Testis (tissue), 2 donors: ENCODE measurements at regions not wholly inside any gene's neighbourhood (a gene's known extent, or its start where the extent isn't known, plus 50 kb on each side); places are given as distances from the start of the nearest gene placed in this dataset.
"Not testable (repeated sequence)": the region's sequence is repeated elsewhere in the genome, so short reads cannot be mapped to it uniquely, and the experiment has no call there.

Experiments
- DNase-seq: peaks from one replicate; pipeline ENCODE4 v3.0.0-alpha.2; 2019
- H3K27ac ChIP-seq, 2 donors: fragments of 200-600 bp; sonication (generic); one replicate each; pipeline ENCODE4 v1.5.1; 2019
- H3K27me3 ChIP-seq: fragments of 200-600 bp; sonication (generic); one replicate; pipeline ENCODE4 v1.5.1; 2019
- H3K36me3 ChIP-seq: fragments of 200-600 bp; sonication (generic); one replicate; pipeline ENCODE4 v1.5.1; 2017; ENCODE audit warnings: low read depth; ENCODE audit errors: missing control alignments
- H3K4me1 ChIP-seq: fragments of 200-600 bp; sonication (generic); one replicate; pipeline ENCODE4 v1.5.1; 2019
- H3K4me3 ChIP-seq, 2 donors: fragments of 200-600 bp; sonication (generic); one replicate each; pipeline ENCODE4 v1.5.1; 2017 to 2019
- H3K9me3 ChIP-seq: fragments of 200-600 bp; sonication (generic); one replicate; pipeline ENCODE4 v1.5.1; 2017
- POLR2A ChIP-seq: fragments of 450-650 bp; IDR thresholded peaks from one replicate; pipeline ENCODE4 v1.6.1; 2017; ENCODE audit warnings: antibody characterized with exemption, mild to moderate bottlenecking, moderate library complexity
- WGBS, 2 donors: methylation state at CpG; one replicate each; pipeline ENCODE4 v1.1.5; 2018; 5-methylcytosine and 5-hydroxymethylcytosine counted together
- intact Hi-C: fragments of 100-400 bp; cut with DNase I; formaldehyde crosslinking; loops from one replicate; pipeline ENCODE4 v1.15.1; 2023; ENCODE audit warnings: low total_unique reads
- TF ChIP-seq, protein P1 (sequence below), 3 experiments: fragments of 450-650 bp in 2 of 3; fragments of 200-600 bp in 1 of 3; sonication (generic) in 1 of 3; IDR thresholded peaks; one replicate each; pipeline ENCODE4 v1.5.1; 2016 to 2019; ENCODE audit warnings: antibody characterized with exemption in 3 of 3, mild to moderate bottlenecking in 2 of 3, moderate library complexity in 1 of 3

GRCh38 chr3:90182291-90182976 lies 1075.0 kb downstream of the EPHA3 start:
- H3K4me1 ChIP-seq, H3K4me3 ChIP-seq, H3K27ac ChIP-seq, intact Hi-C loops, H3K9me3 ChIP-seq, H3K36me3 ChIP-seq, H3K27me3 ChIP-seq: not testable (repeated sequence)
- TF ChIP-seq, protein P1, sequence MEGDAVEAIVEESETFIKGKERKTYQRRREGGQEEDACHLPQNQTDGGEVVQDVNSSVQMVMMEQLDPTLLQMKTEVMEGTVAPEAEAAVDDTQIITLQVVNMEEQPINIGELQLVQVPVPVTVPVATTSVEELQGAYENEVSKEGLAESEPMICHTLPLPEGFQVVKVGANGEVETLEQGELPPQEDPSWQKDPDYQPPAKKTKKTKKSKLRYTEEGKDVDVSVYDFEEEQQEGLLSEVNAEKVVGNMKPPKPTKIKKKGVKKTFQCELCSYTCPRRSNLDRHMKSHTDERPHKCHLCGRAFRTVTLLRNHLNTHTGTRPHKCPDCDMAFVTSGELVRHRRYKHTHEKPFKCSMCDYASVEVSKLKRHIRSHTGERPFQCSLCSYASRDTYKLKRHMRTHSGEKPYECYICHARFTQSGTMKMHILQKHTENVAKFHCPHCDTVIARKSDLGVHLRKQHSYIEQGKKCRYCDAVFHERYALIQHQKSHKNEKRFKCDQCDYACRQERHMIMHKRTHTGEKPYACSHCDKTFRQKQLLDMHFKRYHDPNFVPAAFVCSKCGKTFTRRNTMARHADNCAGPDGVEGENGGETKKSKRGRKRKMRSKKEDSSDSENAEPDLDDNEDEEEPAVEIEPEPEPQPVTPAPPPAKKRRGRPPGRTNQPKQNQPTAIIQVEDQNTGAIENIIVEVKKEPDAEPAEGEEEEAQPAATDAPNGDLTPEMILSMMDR (IDR thresholded peaks at IDR 0.05) = peak in 2 of 3 experiments; percentile 22 to 36
- DNase-seq = peak; percentile 17
- WGBS, 2 donors = 15 to 22% methylated on average over 19 of the region's 19 CpGs

DNA sequence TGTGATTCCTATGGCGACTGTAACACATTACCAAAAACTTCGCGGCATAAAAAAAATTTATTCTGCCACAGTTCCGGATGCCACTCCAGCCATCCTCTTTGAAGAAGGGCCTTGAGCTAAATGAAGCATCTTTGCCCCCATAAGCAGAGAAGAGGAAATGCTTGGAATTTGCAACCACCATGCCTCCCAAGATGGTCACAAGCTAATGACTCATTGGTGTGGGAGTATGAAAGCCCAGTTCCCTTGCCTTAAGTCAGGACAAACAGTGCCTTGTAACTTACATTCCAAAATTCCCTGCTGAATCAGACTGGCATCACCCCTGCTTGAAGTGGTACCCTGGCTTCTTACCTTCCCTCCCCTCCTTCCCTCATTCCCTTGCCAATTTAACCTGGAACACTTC lies 1077.4 kb downstream of the EPHA3 start:
- TF ChIP-seq, protein P1 (IDR thresholded peaks at IDR 0.05) = no peak
- no peak for TF ChIP-seq POLR2A
- no peak for DNase-seq
- no peaks in the 10 kb centered on the region for H3K4me1 ChIP-seq
- no peaks in the 10 kb centered on the region for H3K36me3 ChIP-seq
- H3K4me3 ChIP-seq = no peak overlapping the region
- no peaks in the 10 kb centered on the region for H3K27me3 ChIP-seq
- H3K9me3 ChIP-seq = no peaks in the 10 kb centered on the region
- intact Hi-C loops = no loop called here
- H3K27ac ChIP-seq = no peak overlapping the region
- 47 to 84% methylated on average over 4 of the region's 4 CpGs for WGBS, 2 donors

DNA sequence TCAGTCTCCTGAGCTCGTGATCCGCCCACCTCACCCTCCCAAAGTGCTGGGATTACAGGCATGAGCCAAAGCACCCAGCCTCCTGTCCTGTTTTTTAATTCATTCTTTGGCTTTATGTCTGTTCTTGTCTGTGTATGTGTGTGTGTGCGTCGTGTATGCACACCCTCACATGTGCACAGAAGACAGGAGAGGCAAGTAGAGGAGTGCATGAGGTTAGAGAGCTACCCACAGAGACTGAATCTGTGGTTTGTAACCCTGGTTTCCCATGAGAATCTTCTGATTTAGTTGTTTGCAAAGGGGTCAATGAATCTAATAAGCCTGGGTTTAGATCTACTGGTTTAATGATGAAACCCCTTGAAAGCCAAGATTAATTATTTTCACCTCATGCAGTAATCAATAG lies 1090.0 kb downstream of the EPHA3 start:
- H3K27me3 ChIP-seq, H3K9me3 ChIP-seq, H3K4me3 ChIP-seq, H3K36me3 ChIP-seq, intact Hi-C loops, DNase-seq, H3K4me1 ChIP-seq, H3K27ac ChIP-seq: not testable (repeated sequence)
- WGBS, 2 donors = 80 to 84% methylated on average over 4 of the region's 4 CpGs

DNA sequence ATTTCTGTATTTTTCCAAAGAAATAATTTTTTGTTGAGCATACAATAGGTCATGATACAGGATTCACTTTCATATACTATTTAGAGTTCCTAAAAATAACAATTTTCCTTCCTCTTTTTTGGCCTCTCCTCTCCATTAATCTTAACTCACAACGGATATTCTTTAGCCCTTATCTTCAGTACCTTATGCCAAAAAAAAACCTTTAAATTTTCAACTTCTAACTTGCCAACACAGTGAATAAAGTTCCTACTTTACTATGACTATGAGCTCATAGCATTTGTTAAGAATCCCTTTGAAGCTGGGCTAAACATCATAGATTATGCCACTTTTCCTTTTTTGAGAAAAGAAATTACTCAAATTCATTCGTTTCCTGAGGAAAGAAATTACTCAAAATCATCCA lies 1095.5 kb downstream of the EPHA3 start:
- WGBS, 2 donors = 44 to 50% methylated on average over 2 of the region's 2 CpGs
- H3K27me3 ChIP-seq, intact Hi-C loops, H3K9me3 ChIP-seq, H3K4me3 ChIP-seq, H3K4me1 ChIP-seq, DNase-seq, H3K36me3 ChIP-seq, H3K27ac ChIP-seq: not testable (repeated sequence)

GRCh38 chr3:90206482-90206881 lies 1099.1 kb downstream of the EPHA3 start:
- H3K4me3 ChIP-seq, intact Hi-C loops, H3K27me3 ChIP-seq, DNase-seq, H3K36me3 ChIP-seq, H3K4me1 ChIP-seq, H3K9me3 ChIP-seq, H3K27ac ChIP-seq: not testable (repeated sequence)
- 43 to 67% methylated on average over 2 of the region's 2 CpGs for WGBS, 2 donors

- H3K4me3 ChIP-seq = not testable (repeated sequence)
These were observed 1100.1 kb downstream of the EPHA3 start for GRCh38 chr3:90207353-90208097.

GRCh38 chr3:90221900-90222299 lies 1114.5 kb downstream of the EPHA3 start:
- intact Hi-C loops = no loop called here
- H3K27ac ChIP-seq = no peak overlapping the region
- no peaks in the 10 kb centered on the region for H3K4me1 ChIP-seq
- H3K27me3 ChIP-seq = no peaks in the 10 kb centered on the region
- WGBS, 2 donors = 61 to 71% methylated on average over 4 of the region's 4 CpGs
- TF ChIP-seq, protein P1 (IDR thresholded peaks at IDR 0.05) = no peak
- TF ChIP-seq POLR2A = no peak
- DNase-seq = no peak
- H3K9me3 ChIP-seq = no peaks in the 10 kb centered on the region
- no peak overlapping the region for H3K4me3 ChIP-seq
- H3K36me3 ChIP-seq = no peaks in the 10 kb centered on the region

More at GRCh38 chr3:90207353-90208097, 1100.1 kb downstream of the EPHA3 start:
- H3K27ac ChIP-seq, intact Hi-C loops, H3K36me3 ChIP-seq, H3K4me1 ChIP-seq, H3K27me3 ChIP-seq, DNase-seq, H3K9me3 ChIP-seq: not testable (repeated sequence)
- 40 to 63% methylated on average over 5 of the region's 5 CpGs for WGBS, 2 donors
